Glutamatergic neuron (in vitro differentiated cells): ENCODE measurements at regions not wholly inside any gene's neighbourhood (a gene's known extent, or its start where the extent isn't known, plus 50 kb on each side); places are given as distances from the start of the nearest gene placed in this dataset.

ENCODE experiments used
- DNase-seq: peaks from one replicate; pipeline ENCODE4 v3.0.0; 2022
- H3K27ac Mint-ChIP-seq: one replicate; pipeline ENCODE4 v1.8.0; 2020; ENCODE audit warnings: mild to moderate bottlenecking, mixed read lengths, inconsistent platforms; ENCODE audit not compliant: unreplicated experiment
- H3K27me3 Mint-ChIP-seq: one replicate; pipeline ENCODE4 v1.8.0; 2020; ENCODE audit warnings: mild to moderate bottlenecking, moderate library complexity, mixed read lengths, inconsistent platforms; ENCODE audit not compliant: unreplicated experiment
- H3K36me3 Mint-ChIP-seq: one replicate; pipeline ENCODE4 v1.8.0; 2020; ENCODE audit warnings: mild to moderate bottlenecking, mixed read lengths, inconsistent platforms; ENCODE audit not compliant: unreplicated experiment
- H3K4me1 Mint-ChIP-seq: one replicate; pipeline ENCODE4 v1.8.0; 2020; ENCODE audit warnings: mild to moderate bottlenecking, low read depth, mixed read lengths, inconsistent platforms; ENCODE audit not compliant: unreplicated experiment
- H3K4me3 Mint-ChIP-seq: one replicate; pipeline ENCODE4 v1.8.0; 2020; ENCODE audit warnings: mild to moderate bottlenecking, mixed read lengths, inconsistent platforms; ENCODE audit not compliant: unreplicated experiment
- H3K9me3 Mint-ChIP-seq: one replicate; pipeline ENCODE4 v1.8.0; 2020; ENCODE audit warnings: mild to moderate bottlenecking, moderate library complexity, mixed read lengths, inconsistent platforms; ENCODE audit not compliant: unreplicated experiment
- CTCF ChIP-seq: fragments of 200-600 bp; sonication (generic); IDR thresholded peaks from one replicate; pipeline ENCODE4 v1.5.0; 2021; ENCODE audit not compliant: partially characterized antibody, unreplicated experiment

DNA sequence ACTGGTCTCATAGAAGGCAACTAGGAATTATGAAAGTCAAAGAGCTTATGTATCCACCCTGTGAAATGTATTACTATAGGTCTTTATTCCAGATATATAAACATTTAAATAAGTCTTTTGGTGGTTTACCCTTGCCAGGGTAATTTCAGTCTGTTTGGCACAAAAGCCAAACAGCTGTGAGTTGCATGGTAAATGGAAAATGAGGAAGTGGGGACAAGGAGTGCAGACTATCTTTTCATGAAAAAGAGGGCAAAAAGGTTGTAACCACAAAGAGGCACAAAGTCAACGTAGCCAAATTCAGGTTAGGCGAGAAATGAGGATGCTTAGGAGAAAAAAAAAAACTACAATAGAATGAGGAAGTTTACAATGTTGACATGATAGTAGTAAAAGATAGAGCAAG lies 492.3 kb upstream of the PRMT6 start:
- H3K27me3 Mint-ChIP-seq, result no peaks in the 10 kb centered on the region
- H3K9me3 Mint-ChIP-seq, result no peaks in the 10 kb centered on the region
- no peaks in the 10 kb centered on the region for H3K4me1 Mint-ChIP-seq
- H3K36me3 Mint-ChIP-seq, result no peaks in the 10 kb centered on the region
- no peak overlapping the region for H3K4me3 Mint-ChIP-seq
- TF ChIP-seq CTCF, result no peak
- no peak for DNase-seq
- no peak overlapping the region for H3K27ac Mint-ChIP-seq

DNA sequence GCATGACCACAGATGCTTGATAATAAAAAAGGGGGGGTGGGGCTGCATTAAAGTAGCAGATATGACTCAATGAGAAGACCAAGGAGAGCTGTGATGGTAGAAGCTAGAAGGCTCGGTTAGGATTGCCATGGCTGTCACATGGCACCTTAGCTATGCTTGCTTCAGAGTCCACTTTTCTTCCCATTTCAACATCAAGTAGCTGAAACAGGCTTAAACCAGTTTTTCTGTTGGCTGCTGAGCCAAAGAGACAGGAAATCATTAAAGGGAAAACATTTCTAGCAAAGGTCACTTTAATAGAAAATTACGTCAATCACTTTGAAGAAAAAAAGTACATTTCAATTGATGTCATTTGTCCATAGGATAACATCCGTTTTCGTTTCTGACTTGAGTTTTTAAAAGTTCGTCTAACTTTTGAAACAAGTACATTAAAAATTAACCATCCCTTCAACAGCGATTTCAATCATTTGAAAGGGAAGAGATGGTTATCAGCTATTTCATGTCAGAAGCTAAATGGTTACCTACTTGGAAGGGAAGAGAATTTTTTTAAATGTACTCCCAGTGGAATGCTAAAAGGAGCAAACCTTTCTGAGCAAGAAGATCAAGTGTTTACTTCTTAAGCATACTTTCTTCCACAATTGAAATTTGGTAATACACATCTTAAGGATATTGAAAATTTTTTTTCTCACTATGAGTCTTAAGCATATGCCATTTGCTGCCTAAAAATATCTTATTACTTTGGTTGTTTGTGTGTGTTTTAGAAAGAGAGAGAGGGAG lies 488.1 kb upstream of the PRMT6 start:
- no peak for DNase-seq
- TF ChIP-seq CTCF, result no peak
- Mint-ChIP-seq H3K4me1 (no peaks in the 10 kb centered on the region), H3K9me3 (no peaks in the 10 kb centered on the region), H3K4me3 (no peak overlapping the region), H3K27me3 (no peaks in the 10 kb centered on the region), H3K27ac (no peak overlapping the region), H3K36me3 (no peaks in the 10 kb centered on the region)

- H3K36me3 Mint-ChIP-seq, result no peaks in the 10 kb centered on the region
- DNase-seq, result no peak
These were observed 485.4 kb upstream of the PRMT6 start for GRCh38 chr1:106571109-106571508.

GRCh38 chr1:106584107-106584506 lies 472.4 kb upstream of the PRMT6 start:
- H3K27ac Mint-ChIP-seq, result no peak overlapping the region
- no peak overlapping the region for H3K4me3 Mint-ChIP-seq
- H3K4me1 Mint-ChIP-seq, result no peaks in the 10 kb centered on the region
- TF ChIP-seq CTCF, result no peak
- no peaks in the 10 kb centered on the region for H3K9me3 Mint-ChIP-seq
- peaks cover 5% of the 10 kb centered on the region for H3K36me3 Mint-ChIP-seq
- DNase-seq, result no peak
- H3K27me3 Mint-ChIP-seq, result no peaks in the 10 kb centered on the region

More at GRCh38 chr1:106571109-106571508, 485.4 kb upstream of the PRMT6 start:
- Mint-ChIP-seq H3K27ac (no peak overlapping the region), H3K27me3 (no peaks in the 10 kb centered on the region), H3K4me1 (no peaks in the 10 kb centered on the region), H3K9me3 (no peaks in the 10 kb centered on the region), H3K4me3 (no peak overlapping the region)
- TF ChIP-seq CTCF, result no peak

DNA sequence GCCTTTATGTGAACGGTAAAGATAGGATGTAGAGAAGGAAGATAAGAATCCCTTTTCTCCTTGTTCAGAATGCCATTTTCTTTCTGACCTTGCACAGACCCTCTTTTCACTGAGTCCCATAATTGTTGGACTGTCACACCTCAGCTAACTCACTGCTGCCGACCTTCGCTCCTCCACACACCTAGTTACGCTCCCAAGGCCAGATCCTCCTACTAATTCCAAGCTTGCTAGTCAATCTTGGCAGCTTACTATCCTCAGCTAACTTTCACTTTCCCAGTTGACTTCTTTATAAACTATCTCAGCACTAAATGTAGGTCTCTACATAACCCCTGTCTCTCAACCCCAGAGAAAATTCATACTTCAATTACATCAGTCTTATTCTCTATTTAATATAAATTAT lies 471.8 kb upstream of the PRMT6 start:
- Mint-ChIP-seq H3K4me1 (no peaks in the 10 kb centered on the region), H3K36me3 (peaks cover 5% of the 10 kb centered on the region), H3K27ac (no peak overlapping the region), H3K9me3 (no peaks in the 10 kb centered on the region), H3K4me3 (no peak overlapping the region), H3K27me3 (no peaks in the 10 kb centered on the region)
- no peak for TF ChIP-seq CTCF
- no peak for DNase-seq
